PC-9 (cell line): ENCODE measurements at regions not wholly inside any gene's neighbourhood (a gene's known extent, or its start where the extent isn't known, plus 50 kb on each side); places are given as distances from the start of the nearest gene placed in this dataset.
A peak's percentile ranks its signal among the peaks of the same experiment; 100 is the strongest.
"Not testable (repeated sequence)": the region's sequence is repeated elsewhere in the genome, so short reads cannot be mapped to it uniquely, and the experiment has no call there.

Experiments used
- BruUV-seq: library from RNA; stranded (reverse); fragments of 400-500 nt; replicated peaks from 2 replicates; lab custom pipeline; 2021; lab: Mats Ljungman, UMichigan
- CTCF ChIA-PET: fragments of 300-600 bp; sonication (Branson Sonifier 250); formaldehyde crosslinking; loops from one replicate; lab custom pipeline; 2022; ENCODE audit warnings: antibody characterized with exemption; lab: Charles Lee
- POLR2A ChIA-PET: fragments of 300-600 bp; sonication (Branson Sonifier 250); formaldehyde crosslinking; loops from one replicate; lab custom pipeline; 2022; ENCODE audit warnings: antibody characterized with exemption; ENCODE audit not compliant: unreplicated experiment; lab: Charles Lee
- DNase-seq, 2 experiments: peaks; one replicate each; pipeline versions ENCODE4 v3.0.0 to v3.0.0-alpha.2; 2015 to 2022; ENCODE audit warnings: mixed read lengths in 1 of 2
- H2AFZ ChIP-seq: fragments of 200-600 bp; sonication (generic); 2 replicates; pipeline ENCODE4 v1.8.1; 2017; ENCODE audit warnings: antibody characterized with exemption
- H3F3A ChIP-seq: fragments of 200-600 bp; sonication (generic); 2 replicates; pipeline ENCODE4 v1.8.1; 2017; ENCODE audit warnings: antibody characterized with exemption, mild to moderate bottlenecking, low read depth; ENCODE audit not compliant: insufficient read depth
- H3K27ac ChIP-seq: fragments of 200-600 bp; sonication (generic); 2 replicates; pipeline ENCODE4 v1.6.1; 2016; ENCODE audit warnings: mixed run types
- H3K27me3 ChIP-seq: fragments of 200-600 bp; sonication (generic); 2 replicates; pipeline ENCODE4 v1.6.1; 2016; ENCODE audit warnings: low read depth, mixed run types; ENCODE audit not compliant: insufficient read depth
- H3K36me3 ChIP-seq: fragments of 200-600 bp; sonication (generic); 2 replicates; pipeline ENCODE4 v1.6.1; 2016; ENCODE audit warnings: low read depth, mixed run types
- H3K4me1 ChIP-seq: fragments of 200-600 bp; sonication (generic); replicated peaks from 2 replicates; pipeline ENCODE4 v1.6.1; 2016; ENCODE audit warnings: mixed run types; ENCODE audit not compliant: insufficient read depth
- H3K4me2 ChIP-seq: fragments of 200-600 bp; sonication (generic); 2 replicates; pipeline ENCODE4 v1.6.1; 2017; ENCODE audit warnings: mixed run types
- H3K4me3 ChIP-seq: fragments of 200-600 bp; sonication (generic); 2 replicates; pipeline ENCODE4 v1.6.1; 2016; ENCODE audit warnings: mixed run types
- H3K79me2 ChIP-seq: fragments of 200-600 bp; sonication (generic); 2 replicates; pipeline ENCODE4 v1.6.1; 2017; ENCODE audit warnings: low read depth, mixed run types
- H3K9me2 ChIP-seq: fragments of 200-600 bp; sonication (generic); 2 replicates; pipeline ENCODE4 v1.8.1; 2017; ENCODE audit warnings: mild to moderate bottlenecking; ENCODE audit not compliant: insufficient read depth
- H3K9me3 ChIP-seq: fragments of 200-600 bp; sonication (generic); 2 replicates; pipeline ENCODE4 v1.8.1; 2016; ENCODE audit warnings: low read depth; ENCODE audit not compliant: insufficient read depth
- H4K20me1 ChIP-seq: fragments of 200-600 bp; sonication (generic); 2 replicates; pipeline ENCODE4 v1.8.1; 2017; ENCODE audit not compliant: insufficient read depth
- EZH2 ChIP-seq: fragments of 200-600 bp; sonication (generic); IDR thresholded peaks from 2 replicates; pipeline ENCODE4 v1.8.0; 2017; ENCODE audit warnings: antibody characterized with exemption, low read depth
- intact Hi-C: fragments of 100-400 bp; cut with micrococcal nuclease; formaldehyde crosslinking; loops from one replicate; pipeline ENCODE4 v1.10.0; 2022; ENCODE audit not compliant: unreplicated experiment
- TF ChIP-seq, protein P1 (sequence below): fragments of 200-600 bp; sonication (generic); conservative IDR thresholded peaks from 2 replicates; pipeline ENCODE4 v1.6.1; 2017; ENCODE audit warnings: mixed run types, antibody characterized with exemption, mild to moderate bottlenecking, moderate library complexity

DNA sequence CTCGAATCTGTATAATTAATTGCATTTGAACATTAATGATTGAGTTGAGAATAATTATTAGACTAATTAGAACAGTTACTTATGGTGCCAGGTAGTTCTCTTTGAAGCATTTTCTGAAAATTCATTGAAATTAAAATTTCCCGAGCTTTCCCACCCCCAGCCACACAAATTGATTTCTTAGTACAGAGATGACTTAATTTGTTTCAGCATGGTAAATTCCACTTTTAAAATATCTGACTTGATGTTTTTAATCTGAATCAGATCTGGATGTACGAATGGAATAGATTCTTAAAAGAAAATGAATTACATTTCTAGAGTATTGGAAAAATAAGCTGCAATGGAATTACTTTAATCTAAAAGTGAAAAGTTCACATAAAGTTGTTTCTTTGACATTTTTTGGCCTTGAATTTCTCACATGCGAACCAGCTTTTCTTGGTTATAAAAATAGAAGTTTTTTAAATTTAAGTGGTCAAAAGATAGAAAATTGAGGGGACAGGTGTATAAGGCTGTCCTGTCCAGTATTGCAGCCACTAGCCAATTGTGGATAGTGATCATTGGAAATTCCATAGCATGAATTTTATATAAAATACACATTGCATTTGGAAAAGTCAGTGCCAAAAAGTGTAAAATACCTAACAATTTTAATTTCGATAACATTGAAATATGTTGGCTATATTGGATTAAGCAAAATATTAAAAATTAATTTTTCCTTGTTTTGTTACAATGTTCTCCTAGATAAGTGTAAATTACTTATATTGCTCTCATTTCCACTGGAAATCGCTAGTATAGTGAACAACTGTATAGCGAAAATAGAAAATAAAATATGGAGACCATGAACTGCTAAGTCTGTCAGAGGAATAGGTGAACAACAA is 102.9 kb downstream of the OR2B2 start:
- Histone ChIP-seq H3K4me1 (peaks cover 38% of the 10 kb centered on the region), H3K4me2 (peak overlapping the region; percentile 92), H2AFZ (peak overlapping the region; percentile 84; the same call in 1 of the 2 replicates), H4K20me1 (no peaks in the 10 kb centered on the region), H3F3A (peaks cover 43% of the 10 kb centered on the region; the same call in 1 of the 2 replicates), H3K9me2 (no peaks in the 10 kb centered on the region), H3K27ac (peak overlapping the region; percentile 46; the same call in 1 of the 2 replicates), H3K27me3 (no peaks in the 10 kb centered on the region), H3K79me2 (peaks cover 9% of the 10 kb centered on the region; the same call in 1 of the 2 replicates), H3K4me3 (peak overlapping the region; percentile 72), H3K9me3 (no peaks in the 10 kb centered on the region; the same call in 1 of the 2 replicates), H3K36me3 (no peaks in the 10 kb centered on the region)
- DNase-seq, result no peak
- intact Hi-C loops, result loop anchor here (2.0 kb wide), 2 partner anchors 27 to 677 kb away; a partner anchor contains a TSS
- TF ChIP-seq, protein P1, sequence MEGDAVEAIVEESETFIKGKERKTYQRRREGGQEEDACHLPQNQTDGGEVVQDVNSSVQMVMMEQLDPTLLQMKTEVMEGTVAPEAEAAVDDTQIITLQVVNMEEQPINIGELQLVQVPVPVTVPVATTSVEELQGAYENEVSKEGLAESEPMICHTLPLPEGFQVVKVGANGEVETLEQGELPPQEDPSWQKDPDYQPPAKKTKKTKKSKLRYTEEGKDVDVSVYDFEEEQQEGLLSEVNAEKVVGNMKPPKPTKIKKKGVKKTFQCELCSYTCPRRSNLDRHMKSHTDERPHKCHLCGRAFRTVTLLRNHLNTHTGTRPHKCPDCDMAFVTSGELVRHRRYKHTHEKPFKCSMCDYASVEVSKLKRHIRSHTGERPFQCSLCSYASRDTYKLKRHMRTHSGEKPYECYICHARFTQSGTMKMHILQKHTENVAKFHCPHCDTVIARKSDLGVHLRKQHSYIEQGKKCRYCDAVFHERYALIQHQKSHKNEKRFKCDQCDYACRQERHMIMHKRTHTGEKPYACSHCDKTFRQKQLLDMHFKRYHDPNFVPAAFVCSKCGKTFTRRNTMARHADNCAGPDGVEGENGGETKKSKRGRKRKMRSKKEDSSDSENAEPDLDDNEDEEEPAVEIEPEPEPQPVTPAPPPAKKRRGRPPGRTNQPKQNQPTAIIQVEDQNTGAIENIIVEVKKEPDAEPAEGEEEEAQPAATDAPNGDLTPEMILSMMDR, result no peak
- no peak for TF ChIP-seq EZH2
- BruUV-seq, result no TSS peak
- CTCF ChIA-PET, result interaction anchor here (0.6 to 1.6 kb wide), 6 partner anchors 14 to 683 kb away, joined by 3 to 6 read pairs (median 4); a partner anchor contains a TSS
- POLR2A ChIA-PET, result interaction anchor here (0.5 to 4.5 kb wide), 20 partner anchors 10 to 730 kb away, joined by 3 to 64 read pairs (median 6); partner anchors contain the start of gene ZKSCAN3

DNA sequence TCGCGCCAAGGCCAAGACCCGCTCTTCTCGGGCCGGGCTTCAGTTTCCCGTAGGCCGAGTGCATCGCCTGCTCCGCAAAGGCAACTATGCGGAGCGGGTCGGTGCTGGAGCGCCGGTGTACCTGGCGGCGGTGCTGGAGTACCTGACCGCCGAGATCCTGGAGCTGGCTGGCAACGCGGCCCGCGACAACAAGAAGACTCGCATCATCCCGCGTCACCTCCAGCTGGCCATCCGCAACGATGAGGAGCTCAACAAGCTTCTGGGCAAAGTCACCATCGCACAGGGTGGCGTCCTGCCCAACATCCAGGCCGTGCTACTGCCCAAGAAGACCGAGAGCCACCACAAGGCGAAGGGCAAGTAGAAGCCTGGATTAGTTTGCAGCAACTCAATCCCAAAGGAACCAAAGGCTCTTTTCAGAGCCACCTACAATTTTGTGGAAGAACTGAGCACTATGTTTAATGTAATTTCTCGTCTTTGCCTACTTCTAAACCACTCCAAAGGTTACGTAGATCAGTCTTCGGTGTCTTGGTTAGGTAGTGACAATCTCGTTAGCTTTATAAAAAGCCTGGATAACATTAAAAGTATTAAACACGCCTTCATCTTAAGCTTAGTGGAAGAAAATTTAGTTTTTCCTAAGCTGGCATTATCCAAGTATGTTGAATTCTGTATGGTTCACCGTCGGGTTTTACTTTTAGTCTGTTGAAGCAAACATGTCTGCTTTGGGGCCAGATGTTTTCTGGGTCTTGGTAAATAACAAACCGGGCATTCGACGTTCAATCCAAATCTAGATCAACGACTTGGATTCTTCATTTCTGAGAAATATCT is 103.7 kb downstream of the OR2B2 start:
- H3K27ac ChIP-seq, result peak overlapping the region; percentile 46
- CTCF ChIA-PET, result interaction anchor here (0.6 to 1.9 kb wide), 2 partner anchors 88 to 95 kb away, joined by 3 to 5 read pairs; no protein-coding TSS in a partner anchor
- not testable (repeated sequence) for H3K79me2 ChIP-seq, H3K36me3 ChIP-seq, H3K9me3 ChIP-seq, H3K27me3 ChIP-seq, H3K9me2 ChIP-seq, DNase-seq, H4K20me1 ChIP-seq
- H3K4me2 ChIP-seq, result peak overlapping the region; percentile 92
- intact Hi-C loops, result loop anchor here (2.0 kb wide), 2 partner anchors 28 to 676 kb away; a partner anchor contains a TSS
- TSS peak; percentile 85 for BruUV-seq
- peaks cover 32% of the 10 kb centered on the region for H3K4me1 ChIP-seq
- peak overlapping the region; percentile 55; the same call in 1 of the 2 replicates for H2AFZ ChIP-seq
- peaks cover 34% of the 10 kb centered on the region; the same call in 1 of the 2 replicates for H3F3A ChIP-seq
- POLR2A ChIA-PET, result interaction anchor here (0.6 to 4.5 kb wide), 16 partner anchors 23 to 1611 kb away, joined by 3 to 64 read pairs (median 8); a partner anchor contains a TSS
- H3K4me3 ChIP-seq, result peak overlapping the region; percentile 72

DNA sequence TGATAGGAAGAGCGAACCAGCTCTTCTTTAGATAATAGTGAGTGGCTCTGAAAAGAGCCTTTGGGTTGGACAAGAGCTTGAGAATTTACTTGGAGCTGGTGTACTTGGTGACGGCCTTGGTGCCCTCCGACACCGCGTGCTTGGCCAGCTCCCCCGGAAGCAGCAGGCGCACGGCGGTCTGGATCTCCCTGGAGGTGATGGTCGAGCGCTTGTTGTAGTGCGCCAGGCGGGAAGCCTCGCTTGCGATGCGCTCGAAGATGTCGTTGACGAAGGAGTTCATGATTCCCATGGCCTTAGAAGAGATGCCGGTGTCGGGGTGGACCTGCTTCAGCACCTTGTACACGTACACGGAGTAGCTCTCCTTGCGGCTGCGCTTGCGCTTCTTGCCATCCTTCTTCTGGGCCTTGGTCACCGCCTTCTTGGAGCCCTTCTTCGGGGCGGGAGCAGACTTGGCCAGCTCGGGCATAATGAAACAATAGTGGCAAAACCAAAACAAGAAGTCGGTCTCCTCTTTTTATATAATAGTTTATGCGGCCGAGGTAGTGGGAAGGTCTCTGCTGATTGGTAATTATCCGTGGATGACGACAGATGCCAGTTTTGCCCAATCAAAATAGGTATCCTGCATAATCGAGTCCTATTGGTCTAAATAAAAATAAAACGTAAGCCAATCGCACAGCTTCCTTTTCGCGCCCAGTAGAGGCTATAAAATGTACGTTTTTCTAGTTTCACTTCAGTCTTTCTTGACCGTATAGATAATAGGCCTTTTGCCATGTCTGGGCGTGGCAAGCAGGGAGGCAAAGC is 104.6 kb downstream of the OR2B2 start:
- H3K9me3 ChIP-seq, H4K20me1 ChIP-seq, H3K27me3 ChIP-seq, H3K79me2 ChIP-seq, H3K9me2 ChIP-seq, H3K36me3 ChIP-seq: not testable (repeated sequence)
- Histone ChIP-seq H3F3A (peaks cover 28% of the 10 kb centered on the region; the same call in 1 of the 2 replicates), H3K27ac (peak overlapping the region; percentile 64), H2AFZ (peak overlapping the region; percentile 66), H3K4me1 (peaks cover 24% of the 10 kb centered on the region), H3K4me3 (peak overlapping the region; percentile 56; the same call in 1 of the 2 replicates), H3K4me2 (peak overlapping the region; percentile 60)
- intact Hi-C loops, result loop anchor here (2.0 kb wide), 2 partner anchors 29 to 675 kb away; a partner anchor contains a TSS
- ChIA-PET CTCF (interaction anchor here (0.6 to 1.9 kb wide), 4 partner anchors 83 to 630 kb away, joined by 3 to 18 read pairs (median 5); a partner anchor contains a TSS), POLR2A (interaction anchor here (0.6 to 4.5 kb wide), 28 partner anchors 12 to 1941 kb away, joined by 3 to 64 read pairs (median 5); a partner anchor contains a TSS)
- peak; percentile 73 to 83 for DNase-seq
- BruUV-seq, result TSS peak; percentile 97
